Calu3 (cell line): ENCODE measurements at regions not wholly inside any gene's neighbourhood (a gene's known extent, or its start where the extent isn't known, plus 50 kb on each side); places are given as distances from the start of the nearest gene placed in this dataset.

ENCODE experiments used
- BruUV-seq: library from RNA; stranded (reverse); fragments of 400-500 nt; replicated peaks from 2 replicates; lab custom pipeline; 2021; lab: Mats Ljungman, UMichigan
- CTCF ChIA-PET: fragments of 300-600 bp; sonication (Branson Sonifier 250); formaldehyde crosslinking; loops from one replicate; lab custom pipeline; 2022; ENCODE audit warnings: antibody characterized with exemption; lab: Charles Lee
- DNase-seq: peaks from one replicate; pipeline ENCODE4 v3.0.0; 2022
- H3K27ac Mint-ChIP-seq: one replicate; pipeline ENCODE4 v1.8.0; 2022; ENCODE audit warnings: mixed read lengths; ENCODE audit not compliant: unreplicated experiment
- H3K27me3 Mint-ChIP-seq: one replicate; pipeline ENCODE4 v1.8.0; 2022; ENCODE audit warnings: mixed read lengths; ENCODE audit not compliant: unreplicated experiment
- H3K36me3 Mint-ChIP-seq: one replicate; pipeline ENCODE4 v1.8.0; 2022; ENCODE audit warnings: mild to moderate bottlenecking, moderate library complexity, mixed read lengths; ENCODE audit not compliant: insufficient read depth, unreplicated experiment
- H3K4me1 Mint-ChIP-seq: one replicate; pipeline ENCODE4 v1.8.0; 2022; ENCODE audit warnings: mild to moderate bottlenecking, low read depth, mixed read lengths; ENCODE audit not compliant: unreplicated experiment
- H3K4me3 Mint-ChIP-seq: one replicate; pipeline ENCODE4 v1.8.0; 2022; ENCODE audit warnings: mild to moderate bottlenecking, low read depth, moderate library complexity, mixed read lengths; ENCODE audit not compliant: unreplicated experiment
- H3K9me3 Mint-ChIP-seq: one replicate; pipeline ENCODE4 v1.8.0; 2022; ENCODE audit warnings: low read depth, mixed read lengths; ENCODE audit not compliant: unreplicated experiment
- intact Hi-C: fragments of 100-400 bp; cut with micrococcal nuclease; formaldehyde crosslinking; loops from one replicate; pipeline ENCODE4 v1.10.0; 2022; ENCODE audit not compliant: unreplicated experiment
- TF ChIP-seq, protein P1 (sequence below): fragments of 200-600 bp; IDR thresholded peaks from one replicate; pipeline ENCODE4 v1.8.0; 2022; ENCODE audit warnings: antibody characterized with exemption; ENCODE audit not compliant: unreplicated experiment

DNA sequence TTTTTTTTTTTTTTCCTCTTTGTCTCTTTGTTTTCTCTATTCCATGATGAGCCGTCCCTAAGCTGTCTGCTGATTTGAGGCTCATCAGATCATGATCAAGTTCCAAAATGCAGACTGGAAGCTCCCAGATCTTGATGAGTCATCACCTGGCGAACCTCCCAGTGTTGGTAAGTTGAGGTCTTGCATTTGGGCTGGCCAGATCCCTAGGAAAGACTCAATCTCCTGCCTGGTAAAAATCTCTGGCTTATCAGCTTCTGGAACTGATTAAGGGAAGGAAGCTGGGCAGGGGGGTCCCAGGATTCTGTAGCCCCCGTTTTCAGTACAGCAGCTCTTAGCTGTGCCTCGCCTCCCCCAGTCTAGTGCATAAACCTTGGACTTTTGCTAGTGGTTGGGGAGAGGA, 69.0 kb downstream of the TSPAN17 start:
- H3K4me1 Mint-ChIP-seq = no peaks in the 10 kb centered on the region
- no peak for DNase-seq
- H3K9me3 Mint-ChIP-seq = peaks cover 7% of the 10 kb centered on the region
- peaks cover 4% of the 10 kb centered on the region for H3K36me3 Mint-ChIP-seq
- no peak overlapping the region for H3K27ac Mint-ChIP-seq
- intact Hi-C loops = no loop called here
- CTCF ChIA-PET = interaction anchor here (1.2 kb wide), 1 partner anchor 55 kb away, joined by 4 read pairs; no protein-coding TSS in a partner anchor
- TF ChIP-seq, protein P1, sequence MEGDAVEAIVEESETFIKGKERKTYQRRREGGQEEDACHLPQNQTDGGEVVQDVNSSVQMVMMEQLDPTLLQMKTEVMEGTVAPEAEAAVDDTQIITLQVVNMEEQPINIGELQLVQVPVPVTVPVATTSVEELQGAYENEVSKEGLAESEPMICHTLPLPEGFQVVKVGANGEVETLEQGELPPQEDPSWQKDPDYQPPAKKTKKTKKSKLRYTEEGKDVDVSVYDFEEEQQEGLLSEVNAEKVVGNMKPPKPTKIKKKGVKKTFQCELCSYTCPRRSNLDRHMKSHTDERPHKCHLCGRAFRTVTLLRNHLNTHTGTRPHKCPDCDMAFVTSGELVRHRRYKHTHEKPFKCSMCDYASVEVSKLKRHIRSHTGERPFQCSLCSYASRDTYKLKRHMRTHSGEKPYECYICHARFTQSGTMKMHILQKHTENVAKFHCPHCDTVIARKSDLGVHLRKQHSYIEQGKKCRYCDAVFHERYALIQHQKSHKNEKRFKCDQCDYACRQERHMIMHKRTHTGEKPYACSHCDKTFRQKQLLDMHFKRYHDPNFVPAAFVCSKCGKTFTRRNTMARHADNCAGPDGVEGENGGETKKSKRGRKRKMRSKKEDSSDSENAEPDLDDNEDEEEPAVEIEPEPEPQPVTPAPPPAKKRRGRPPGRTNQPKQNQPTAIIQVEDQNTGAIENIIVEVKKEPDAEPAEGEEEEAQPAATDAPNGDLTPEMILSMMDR = no peak
- no peak overlapping the region for H3K4me3 Mint-ChIP-seq
- peaks cover 90% of the 10 kb centered on the region for H3K27me3 Mint-ChIP-seq
- no TSS peak for BruUV-seq

DNA sequence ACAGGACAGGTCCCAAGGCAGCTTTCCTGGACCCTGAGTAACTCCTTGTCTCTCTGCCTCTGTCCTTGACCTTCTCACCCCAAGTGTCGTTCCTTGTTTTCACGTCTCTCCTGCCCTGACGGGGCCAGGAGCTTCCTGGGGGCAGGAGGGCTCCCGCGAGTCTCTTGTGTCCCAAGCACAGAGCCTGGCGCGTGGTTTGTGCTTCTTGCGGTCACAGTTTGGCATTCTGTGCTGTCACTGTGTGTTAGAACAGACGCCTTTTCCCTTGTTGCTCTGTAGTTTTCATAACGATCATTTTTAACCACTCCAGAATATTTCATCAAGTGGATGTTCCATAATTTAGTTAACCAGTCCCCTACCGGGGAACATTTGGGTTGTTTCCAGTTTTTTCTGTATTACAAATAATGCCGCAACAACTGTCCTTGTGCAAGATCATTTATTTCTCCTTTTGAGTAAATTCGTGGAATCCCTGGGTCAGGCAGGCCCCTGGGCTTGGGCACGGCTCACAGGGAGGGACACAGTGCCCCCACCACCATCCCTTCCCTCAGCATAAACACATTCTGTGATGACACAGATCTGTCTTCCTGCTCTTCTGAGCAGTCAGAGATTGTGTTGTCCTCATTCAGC, 71.9 kb downstream of the TSPAN17 start:
- H3K4me1 Mint-ChIP-seq = peaks cover 8% of the 10 kb centered on the region
- no TSS peak for BruUV-seq
- TF ChIP-seq, protein P1 = no peak
- no peaks in the 10 kb centered on the region for H3K36me3 Mint-ChIP-seq
- no peak overlapping the region for H3K4me3 Mint-ChIP-seq
- CTCF ChIA-PET = no interaction called here
- no peak overlapping the region for H3K27ac Mint-ChIP-seq
- intact Hi-C loops = no loop called here
- no peak for DNase-seq
- H3K9me3 Mint-ChIP-seq = peaks cover 6% of the 10 kb centered on the region
- H3K27me3 Mint-ChIP-seq = peaks cover 90% of the 10 kb centered on the region

- TF ChIP-seq, protein P1 = no peak
- Mint-ChIP-seq H3K4me3 (no peak overlapping the region), H3K27me3 (peaks cover 90% of the 10 kb centered on the region), H3K27ac (no peak overlapping the region), H3K9me3 (no peaks in the 10 kb centered on the region), H3K4me1 (peaks cover 8% of the 10 kb centered on the region), H3K36me3 (no peaks in the 10 kb centered on the region)
- CTCF ChIA-PET = no interaction called here
- BruUV-seq = no TSS peak
- intact Hi-C loops = no loop called here
- no peak for DNase-seq
These were observed 74.2 kb downstream of the TSPAN17 start for GRCh38 chr5:176721509-176721908.

GRCh38 chr5:176722757-176723156, 75.5 kb downstream of the TSPAN17 start:
- H3K27me3 Mint-ChIP-seq = peaks cover 90% of the 10 kb centered on the region
- no peaks in the 10 kb centered on the region for H3K9me3 Mint-ChIP-seq
- CTCF ChIA-PET = interaction anchor here (0.8 kb wide), 1 partner anchor 62 kb away, joined by 4 read pairs; no protein-coding TSS in a partner anchor
- no peak overlapping the region for H3K4me3 Mint-ChIP-seq
- no peaks in the 10 kb centered on the region for H3K36me3 Mint-ChIP-seq
- no peak overlapping the region for H3K27ac Mint-ChIP-seq
- BruUV-seq = no TSS peak
- TF ChIP-seq, protein P1 = no peak
- DNase-seq = no peak
- H3K4me1 Mint-ChIP-seq = peaks cover 8% of the 10 kb centered on the region
- intact Hi-C loops = no loop called here
